Mononuclear cell (primary cell): ENCODE measurements at regions not wholly inside any gene's neighbourhood (a gene's known extent, or its start where the extent isn't known, plus 50 kb on each side); places are given as distances from the start of the nearest gene placed in this dataset.

Experiments
- H3K27me3 ChIP-seq: 2 replicates; pipeline ENCODE4 v1.6.0; 2011; ENCODE audit warnings: low read length, control low read depth; ENCODE audit not compliant: insufficient read depth
- H3K4me1 ChIP-seq: 2 replicates; pipeline ENCODE4 v1.5.1; 2011; ENCODE audit warnings: mild to moderate bottlenecking, low read length, control low read depth; ENCODE audit not compliant: insufficient read depth
- H3K4me3 ChIP-seq: 2 replicates; pipeline ENCODE4 v1.5.1; 2011; ENCODE audit warnings: mild to moderate bottlenecking, low read length, moderate library complexity
- H3K9me3 ChIP-seq: 2 replicates; pipeline ENCODE4 v1.5.1; 2011; ENCODE audit warnings: low read depth, mild to moderate bottlenecking, control low read depth, low read length

DNA sequence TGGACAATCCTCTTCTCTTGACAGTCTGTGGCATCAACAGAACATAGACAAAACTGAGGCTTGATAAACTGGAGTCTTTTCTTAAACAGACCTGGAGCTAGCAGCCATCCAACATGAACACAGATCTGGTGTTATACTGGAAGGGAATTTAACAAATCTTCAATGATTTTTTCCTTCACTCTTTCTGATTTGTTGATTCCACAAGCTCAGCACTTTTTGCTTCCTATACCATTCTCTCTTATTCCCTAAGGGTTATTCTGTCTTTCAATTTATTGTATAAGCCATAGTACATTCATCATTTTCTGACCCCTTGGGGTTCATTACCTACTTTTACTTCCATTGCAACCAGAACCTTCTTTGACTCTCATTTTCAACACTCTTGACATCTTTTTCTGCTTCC, 1255.6 kb downstream of the NLGN4Y start:
- Histone ChIP-seq H3K4me1 (no peaks in the 10 kb centered on the region), H3K27me3 (no peaks in the 10 kb centered on the region), H3K9me3 (no peaks in the 10 kb centered on the region), H3K4me3 (no peak overlapping the region)

GRCh38 chrY:15800021-15800420, 1275.7 kb downstream of the NLGN4Y start:
- Histone ChIP-seq H3K9me3 (no peaks in the 10 kb centered on the region), H3K4me3 (no peak overlapping the region), H3K27me3 (no peaks in the 10 kb centered on the region), H3K4me1 (no peaks in the 10 kb centered on the region)

DNA sequence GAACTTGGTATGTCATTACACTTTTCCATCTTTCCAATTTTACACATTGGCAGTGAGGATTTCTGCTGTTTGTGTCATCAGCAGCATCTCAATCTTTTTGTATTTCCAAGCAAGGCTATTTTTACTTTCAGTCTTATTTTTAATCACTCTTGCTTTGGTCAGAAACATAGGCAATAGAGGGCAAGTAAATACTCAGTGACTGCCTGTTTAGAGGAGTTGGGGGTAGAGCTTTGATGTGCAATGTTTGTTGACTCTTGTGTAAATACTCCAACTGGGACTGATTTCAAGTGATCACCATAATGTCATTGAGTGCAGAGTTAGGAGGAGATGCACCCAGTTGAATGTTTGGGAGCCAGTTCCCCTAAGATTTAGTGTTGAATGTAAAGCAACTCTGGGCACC, 1281.7 kb downstream of the NLGN4Y start:
- Histone ChIP-seq H3K4me1 (no peaks in the 10 kb centered on the region), H3K9me3 (no peaks in the 10 kb centered on the region), H3K4me3 (no peak overlapping the region), H3K27me3 (no peaks in the 10 kb centered on the region)

DNA sequence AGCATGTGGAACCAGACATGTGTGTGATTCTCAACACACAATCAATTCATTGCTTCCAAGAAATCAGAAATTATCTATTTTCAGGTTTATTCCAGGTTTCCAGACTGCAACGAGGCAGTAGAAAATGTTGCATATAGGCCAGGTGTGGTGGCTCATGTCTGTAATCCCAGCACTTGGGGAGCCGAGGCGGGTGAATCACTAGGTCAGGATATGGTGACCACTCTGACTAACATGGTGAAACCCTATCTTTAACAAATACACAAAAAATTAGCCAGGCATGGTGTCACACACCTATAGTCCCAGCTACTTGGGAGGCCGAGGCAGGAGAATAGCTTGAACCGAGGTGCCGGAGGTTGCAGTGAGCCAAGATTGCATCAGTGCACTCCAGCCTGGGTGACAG, 1289.9 kb downstream of the NLGN4Y start:
- no peak overlapping the region for H3K4me3 ChIP-seq
- H3K27me3 ChIP-seq, result no peaks in the 10 kb centered on the region
- H3K9me3 ChIP-seq, result no peaks in the 10 kb centered on the region
- H3K4me1 ChIP-seq, result no peaks in the 10 kb centered on the region
